ENCODE measurements at regions not wholly inside any gene's neighbourhood (a gene's known extent, or its start where the extent isn't known, plus 50 kb on each side); places are given as distances from the start of the nearest gene placed in this dataset.

- TF ChIP-seq CTCF (conservative IDR thresholded peaks at IDR 0.05) (no peak), ZFX (IDR thresholded peaks at IDR 0.05) (no peak)
These were observed 1271.7 kb upstream of the GBE1 start for GRCh38 chr3:83033133-83033532.
